HG03175 (cell line): ENCODE measurements at regions not wholly inside any gene's neighbourhood (a gene's known extent, or its start where the extent isn't known, plus 50 kb on each side); places are given as distances from the start of the nearest gene placed in this dataset.
"Not testable (repeated sequence)": the region's sequence is repeated elsewhere in the genome, so short reads cannot be mapped to it uniquely, and the experiment has no call there.

Experiments
- ATAC-seq: cut with Tn5 transposase; IDR thresholded peaks from one replicate; pipeline ENCODE4 v1.9.1; 2021; ENCODE audit warnings: mild to moderate bottlenecking, moderate library complexity; ENCODE audit not compliant: unreplicated experiment

DNA sequence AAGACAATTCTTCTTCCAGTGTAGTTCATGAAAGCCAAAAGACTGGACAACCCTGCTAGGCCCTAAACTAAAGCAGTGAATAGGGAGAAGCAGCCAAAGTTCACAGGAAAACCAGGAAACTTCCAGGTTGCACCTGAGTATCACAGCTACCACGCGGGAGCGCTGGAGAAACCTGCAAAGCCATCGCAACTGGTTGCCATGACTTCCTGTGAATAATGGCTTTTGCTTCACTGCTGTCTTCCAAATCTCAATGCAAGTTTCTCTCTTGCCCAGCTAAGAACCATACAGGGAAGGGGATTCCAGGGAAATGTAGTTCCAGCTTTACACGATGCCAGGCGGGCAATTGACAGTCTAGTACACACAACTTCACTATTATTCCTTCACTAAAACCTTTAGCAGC, 114.1 kb downstream of the GXYLT1 start:
- no peak for ATAC-seq

DNA sequence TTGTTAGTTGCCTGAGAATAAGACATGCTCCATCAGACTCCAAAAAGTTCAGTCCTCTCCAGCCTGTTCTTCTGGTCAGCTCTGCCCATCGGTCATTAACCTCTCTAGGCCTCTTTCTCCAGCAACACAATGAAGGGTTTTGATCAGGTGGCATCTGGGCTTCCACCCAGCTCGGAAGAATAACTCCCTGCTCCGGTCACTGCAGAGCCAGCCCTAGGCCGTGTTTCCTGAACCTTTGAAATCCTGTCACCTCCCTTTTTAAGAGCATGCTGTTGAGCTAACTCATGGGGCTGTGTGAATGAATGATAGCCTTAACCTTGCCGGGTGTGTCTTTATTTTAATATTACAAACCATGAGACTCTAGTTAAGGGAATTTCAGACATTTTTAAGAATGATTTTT, 117.1 kb downstream of the GXYLT1 start:
- ATAC-seq: no peak

DNA sequence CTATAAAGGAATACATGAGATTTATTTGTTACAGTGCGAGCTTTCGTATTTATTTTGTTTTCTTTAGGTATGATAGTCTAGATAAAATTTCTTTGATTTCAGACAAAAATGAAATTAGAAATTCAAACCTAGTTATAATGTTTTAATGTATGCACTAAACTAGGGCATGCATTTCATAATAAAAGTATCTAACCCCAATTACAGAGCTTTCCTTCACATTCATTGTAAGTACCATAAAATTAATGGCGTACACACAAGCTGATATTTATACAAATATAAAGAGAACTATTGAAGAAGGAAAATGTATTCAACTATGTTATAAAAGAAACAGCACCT, 120.2 kb downstream of the GXYLT1 start:
- ATAC-seq: no peak

DNA sequence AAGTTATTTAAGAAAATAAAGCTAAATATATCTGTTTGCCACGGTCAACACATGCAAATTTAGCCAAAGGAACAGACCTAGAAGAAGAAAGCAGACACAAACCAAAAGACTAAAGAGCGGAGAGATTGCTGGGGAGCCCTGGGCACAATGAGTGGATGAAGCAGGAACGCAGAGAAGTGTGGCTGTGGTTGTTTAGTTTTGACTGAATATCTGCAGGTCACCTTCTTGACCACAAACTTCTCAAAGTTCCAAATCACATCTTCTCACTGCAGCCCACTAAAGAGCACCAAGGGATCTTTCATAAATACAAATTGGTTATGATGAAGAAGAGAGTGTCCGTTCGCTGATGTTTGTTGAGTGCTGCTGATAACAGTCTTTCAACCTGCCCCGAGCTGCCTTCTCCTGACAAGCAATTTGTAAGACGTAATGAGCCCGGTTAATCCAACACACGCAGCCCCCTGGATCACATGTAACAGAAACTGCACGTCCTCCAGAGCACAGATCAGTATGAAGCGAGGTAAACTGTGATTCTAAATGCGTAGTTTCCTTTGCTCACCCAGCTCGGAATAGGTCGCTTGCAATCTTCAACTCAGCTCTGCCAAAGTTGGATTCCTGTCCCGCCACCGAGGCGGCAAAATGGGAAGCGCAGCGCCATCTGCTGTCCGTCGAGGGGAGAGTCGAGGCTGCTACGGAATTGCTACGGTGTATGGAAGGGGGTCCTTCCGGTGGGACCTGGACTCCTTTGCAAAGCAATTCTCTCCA, 120.8 kb downstream of the GXYLT1 start:
- ATAC-seq: peak; percentile 83

DNA sequence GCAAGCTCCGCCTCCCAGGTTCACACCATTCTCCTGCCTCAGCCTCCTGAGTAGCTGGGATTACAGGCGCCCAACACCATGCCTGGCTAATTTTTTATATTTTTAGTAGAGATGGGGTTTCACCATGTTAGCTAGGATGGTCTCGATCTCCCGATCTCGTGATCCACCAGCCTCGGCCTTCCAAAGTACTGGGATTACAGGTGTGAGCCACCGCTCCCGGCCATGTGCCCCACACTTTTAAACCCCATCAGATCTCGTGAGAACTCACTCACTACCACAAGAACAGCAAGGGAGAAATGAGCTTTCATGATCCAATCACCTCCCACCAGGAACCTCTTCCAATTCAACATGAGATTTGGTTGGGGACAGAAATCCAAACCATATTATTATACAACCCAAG, 122.7 kb downstream of the GXYLT1 start:
- not testable (repeated sequence) for ATAC-seq

DNA sequence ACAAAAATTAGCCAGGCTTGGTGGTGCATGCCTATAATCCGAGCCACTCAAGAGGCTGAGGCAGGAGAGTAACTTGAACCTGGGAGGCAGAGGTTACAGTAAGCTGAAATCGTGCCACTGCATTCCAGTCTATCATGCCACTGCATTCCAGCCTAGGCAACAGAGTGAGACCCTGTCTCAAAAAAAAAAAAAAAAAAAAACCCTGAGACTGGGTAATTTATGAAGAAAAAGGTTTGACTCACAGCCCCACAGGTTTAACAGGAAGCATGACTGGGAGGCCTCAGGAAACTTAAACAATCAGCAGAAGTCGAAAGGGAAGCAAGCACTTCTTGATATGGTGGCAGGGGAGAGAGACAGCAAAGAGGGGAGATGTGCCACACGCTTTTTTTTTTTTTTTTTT, 123.2 kb downstream of the GXYLT1 start:
- ATAC-seq: no peak

DNA sequence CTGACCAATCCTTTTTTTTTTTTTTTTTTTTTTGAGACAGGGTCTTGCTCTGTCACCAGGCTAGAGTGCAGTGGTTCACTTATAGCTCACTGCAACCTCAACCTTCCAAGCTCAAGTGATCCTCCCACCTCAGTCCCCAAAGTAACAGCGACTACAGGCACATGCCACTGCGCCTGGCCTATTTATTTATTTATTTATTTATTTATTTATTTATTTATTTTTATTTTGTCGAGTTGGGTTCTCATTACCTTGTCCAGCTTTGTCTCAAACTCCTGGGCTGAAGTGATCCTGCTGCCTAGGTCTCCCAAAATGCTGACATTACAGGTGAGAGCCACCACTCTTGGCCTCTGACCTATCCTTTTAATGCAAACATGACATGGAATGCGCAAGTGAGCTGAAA, 124.4 kb downstream of the GXYLT1 start:
- ATAC-seq: no peak

DNA sequence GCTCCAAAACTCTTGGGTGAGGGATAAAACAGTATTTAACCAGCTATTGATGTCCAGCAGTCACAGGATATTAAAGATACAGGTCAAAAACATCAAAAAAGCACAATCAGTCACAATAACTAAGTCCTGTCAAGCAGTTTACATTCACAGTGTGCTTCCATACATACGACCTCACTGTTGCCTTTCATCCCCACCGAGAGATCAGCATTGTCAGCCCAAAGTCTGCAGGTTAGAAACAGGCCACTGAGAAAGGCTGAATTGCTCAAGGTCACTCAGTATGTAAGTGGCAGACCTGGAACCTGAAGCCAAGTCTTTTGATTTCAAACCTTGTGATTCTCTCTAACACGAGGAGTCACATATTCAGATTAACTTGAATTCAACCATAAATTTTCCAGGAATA, 124.9 kb downstream of the GXYLT1 start:
- ATAC-seq: no peak

DNA sequence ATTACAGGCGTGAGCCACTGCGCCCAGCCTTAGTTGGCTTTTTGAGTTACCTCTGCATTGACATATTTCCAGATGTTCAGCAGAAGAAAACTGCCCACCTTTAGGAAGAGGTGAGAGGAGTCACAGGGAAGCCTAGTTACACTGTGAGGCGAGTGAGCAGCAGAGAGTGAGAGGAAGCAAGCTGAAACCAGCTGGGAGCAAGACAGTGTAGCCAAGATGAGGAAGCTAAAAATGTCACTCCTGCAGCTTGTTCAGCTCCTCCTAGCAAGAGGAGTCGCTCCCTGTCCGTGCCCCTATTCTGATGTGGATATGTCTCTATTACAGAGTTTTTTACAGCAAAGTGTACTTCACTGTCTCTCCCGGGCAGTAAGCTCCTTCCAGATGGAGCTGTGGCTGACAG, 127.6 kb downstream of the GXYLT1 start:
- ATAC-seq: no peak

DNA sequence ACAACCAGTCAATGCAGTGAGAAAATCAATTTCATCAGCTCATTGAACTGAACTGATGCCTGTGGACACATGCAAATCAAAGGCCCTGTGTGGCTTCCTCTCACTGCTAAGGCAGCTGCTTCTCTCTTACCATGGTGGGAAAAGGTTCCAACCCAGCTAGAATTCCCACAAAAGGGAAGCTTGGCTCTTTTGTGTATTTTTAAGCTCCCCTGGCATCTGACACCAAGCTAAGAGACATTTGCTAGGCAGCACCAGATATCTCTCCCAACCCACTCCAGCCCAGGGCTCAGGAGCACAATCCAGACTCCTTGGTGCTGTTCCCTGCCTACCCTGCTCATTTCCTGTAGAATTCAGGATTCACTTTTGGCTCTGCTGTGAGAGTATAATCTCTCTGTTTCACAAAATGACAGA, 129.6 kb downstream of the GXYLT1 start:
- ATAC-seq: no peak

DNA sequence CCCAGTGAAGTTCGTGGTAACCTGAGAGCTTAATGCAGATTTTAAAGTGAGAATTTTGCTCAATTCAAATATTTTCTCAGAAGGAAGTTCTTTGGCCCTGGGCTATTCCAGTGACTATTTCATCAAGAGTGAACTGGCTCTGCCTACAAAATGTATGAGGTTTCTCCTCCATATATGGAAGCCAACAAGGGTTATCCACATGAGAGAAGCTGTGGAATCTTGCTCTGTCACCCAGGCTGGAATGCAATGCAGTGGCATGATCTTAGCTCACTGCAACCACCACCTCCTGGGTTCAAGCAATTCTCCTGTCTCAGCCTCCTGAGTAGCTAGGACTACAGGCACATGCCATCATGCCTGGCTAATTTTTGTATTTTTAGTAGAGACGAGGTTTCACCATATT, 132.2 kb downstream of the GXYLT1 start:
- ATAC-seq: not testable (repeated sequence)

DNA sequence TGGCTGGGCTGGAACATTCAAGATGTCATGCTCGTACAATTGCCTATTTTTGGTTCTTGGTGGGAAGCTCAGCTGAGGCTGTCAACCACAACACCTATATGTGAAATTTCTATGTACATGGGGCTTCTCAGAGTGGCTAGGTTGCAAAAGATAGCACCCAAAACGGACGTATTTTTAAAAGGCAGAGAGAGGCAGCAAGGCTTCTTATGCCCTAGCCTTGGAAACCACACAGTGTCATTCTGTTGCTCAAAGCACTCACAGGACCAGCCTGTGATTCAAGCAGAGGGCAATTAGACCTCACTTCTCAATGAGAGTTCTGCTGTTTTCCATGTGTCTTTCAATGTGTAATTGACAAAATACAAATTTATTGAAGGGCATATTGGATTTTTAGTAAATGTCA, 134.0 kb downstream of the GXYLT1 start:
- no peak for ATAC-seq

DNA sequence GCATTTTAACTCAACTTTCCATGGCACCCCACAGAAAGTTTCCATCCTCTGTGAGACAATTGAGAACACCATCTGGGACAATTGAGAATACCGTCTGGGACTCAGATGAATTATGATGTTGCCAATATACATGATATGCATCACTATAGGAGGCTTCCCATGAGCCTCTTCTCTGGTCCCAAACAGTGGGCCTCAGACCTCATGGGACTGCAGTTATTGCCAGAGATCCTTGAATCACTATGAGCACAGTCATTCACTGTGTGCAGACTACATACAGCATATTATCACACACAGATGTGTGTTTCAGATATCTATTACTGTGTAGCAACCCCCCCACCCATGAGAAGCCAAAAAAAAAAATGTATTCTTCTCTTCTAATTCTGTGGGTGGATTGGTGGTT, 134.4 kb downstream of the GXYLT1 start:
- no peak for ATAC-seq

DNA sequence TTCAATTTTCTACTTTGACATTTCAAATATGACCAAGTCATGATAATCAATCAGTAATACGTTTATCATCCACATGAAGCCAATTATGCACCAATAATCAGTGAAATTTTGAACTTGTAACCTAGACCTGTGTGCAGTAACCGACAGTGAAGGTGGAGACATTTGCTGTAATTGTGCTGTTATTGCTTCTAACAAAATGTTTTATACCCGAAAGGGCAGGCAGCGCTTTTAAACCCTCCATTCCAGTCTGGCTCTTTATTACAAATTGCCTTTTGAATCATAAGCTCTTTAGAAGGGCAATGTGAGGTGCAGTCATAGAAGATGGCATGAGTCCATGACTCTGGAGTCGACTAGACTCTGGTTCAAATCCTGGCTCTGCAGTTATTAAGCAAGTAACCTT, 135.7 kb downstream of the GXYLT1 start:
- ATAC-seq: no peak

DNA sequence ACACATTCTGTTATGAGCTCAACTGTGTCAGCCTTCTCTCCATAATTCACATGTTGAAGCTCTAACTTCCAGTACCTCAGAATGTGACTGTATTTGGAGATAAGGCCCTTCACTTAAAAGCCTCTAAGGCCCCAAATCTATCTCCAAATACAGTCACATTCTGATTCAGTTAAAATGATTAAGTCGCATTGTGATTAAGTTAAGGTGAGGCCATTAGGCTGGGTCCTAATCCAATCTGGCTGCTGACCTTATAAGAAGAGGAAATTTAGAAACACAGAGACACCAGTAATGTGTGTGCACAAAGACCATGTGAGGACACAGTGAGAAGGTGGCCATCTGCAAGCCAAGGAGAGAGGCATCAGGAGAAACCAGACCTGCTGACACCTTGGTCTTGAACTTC, 141.6 kb downstream of the GXYLT1 start:
- ATAC-seq: no peak

DNA sequence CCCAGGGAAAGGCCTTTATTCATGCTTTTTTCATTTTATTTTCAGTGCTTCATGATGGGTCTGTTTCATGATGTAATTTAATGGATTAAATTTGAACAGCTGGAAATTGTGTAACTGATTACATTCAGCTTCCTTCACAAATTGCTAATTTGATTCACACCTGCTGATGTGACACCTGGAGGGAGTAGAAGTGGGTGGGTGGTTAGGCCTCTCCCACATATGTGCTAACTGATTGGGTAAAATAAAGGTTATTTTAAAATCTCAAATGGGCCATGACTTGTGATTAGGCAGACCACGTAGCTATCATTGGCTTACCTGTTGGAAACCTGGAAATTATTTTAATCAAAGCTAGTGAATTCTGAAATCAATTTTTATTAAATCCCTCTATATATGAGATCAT, 142.1 kb downstream of the GXYLT1 start:
- ATAC-seq: no peak

DNA sequence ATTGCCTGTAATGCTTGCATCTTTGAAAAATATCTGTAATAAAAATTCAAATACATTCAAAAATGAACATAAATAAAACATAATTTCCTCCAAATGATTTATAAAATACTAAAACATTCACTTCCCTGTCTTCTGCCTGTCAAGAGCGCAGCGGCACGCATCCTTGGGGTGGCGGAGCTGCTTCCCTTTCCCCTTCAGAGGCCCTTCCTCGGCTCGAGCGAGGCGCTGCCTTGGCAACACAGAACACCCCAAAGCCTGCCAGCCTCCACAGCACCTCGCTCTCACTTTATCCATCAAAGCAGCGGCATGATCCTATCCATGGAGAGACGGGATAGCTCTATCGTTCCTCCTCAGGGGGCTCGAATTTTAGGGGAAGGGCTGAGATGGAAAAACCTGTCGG, 146.2 kb downstream of the GXYLT1 start:
- no peak for ATAC-seq

DNA sequence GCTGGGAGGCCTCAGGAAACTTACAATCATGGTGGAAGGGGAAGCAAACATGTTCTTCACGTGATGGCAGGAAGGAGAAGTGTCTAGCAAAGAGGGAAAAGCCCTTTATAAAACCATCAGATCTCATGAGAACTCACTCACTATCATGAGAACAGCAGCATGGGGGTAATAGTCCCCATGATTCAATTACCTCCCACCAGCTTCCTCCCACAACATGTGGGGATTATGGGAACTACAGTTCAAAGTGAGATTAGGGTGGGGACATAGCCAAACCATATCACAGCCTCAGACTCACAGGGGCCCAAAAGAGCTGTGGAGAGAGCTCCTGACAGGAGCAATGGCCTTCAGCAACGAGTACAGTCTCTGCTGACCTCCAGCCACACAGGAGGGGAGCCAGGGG, 151.4 kb downstream of the GXYLT1 start:
- no peak for ATAC-seq

DNA sequence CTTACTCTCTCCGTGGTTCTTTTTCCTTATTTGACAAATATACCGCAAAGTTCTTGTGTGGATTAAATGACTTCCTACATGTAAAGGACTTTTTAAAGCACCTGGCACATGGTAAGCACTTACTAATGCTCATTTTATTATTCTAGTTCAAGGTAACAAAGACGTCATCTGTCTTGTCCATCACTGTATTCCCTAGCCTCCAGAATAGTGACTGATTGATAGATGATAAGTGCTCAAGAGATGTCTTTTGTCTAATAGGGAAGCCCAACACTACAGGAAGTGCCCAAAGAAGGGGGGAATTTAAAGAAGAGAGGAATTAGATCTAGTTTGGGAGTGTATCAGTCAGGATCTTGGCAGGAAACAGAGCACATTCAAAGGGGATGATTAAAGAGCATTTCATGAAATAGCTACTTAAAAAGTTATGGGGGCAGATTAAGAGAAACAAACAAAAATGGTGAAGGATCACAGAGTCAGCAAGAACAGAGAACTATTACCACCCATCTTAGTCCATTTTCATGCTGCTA, 151.9 kb downstream of the GXYLT1 start:
- ATAC-seq: no peak

DNA sequence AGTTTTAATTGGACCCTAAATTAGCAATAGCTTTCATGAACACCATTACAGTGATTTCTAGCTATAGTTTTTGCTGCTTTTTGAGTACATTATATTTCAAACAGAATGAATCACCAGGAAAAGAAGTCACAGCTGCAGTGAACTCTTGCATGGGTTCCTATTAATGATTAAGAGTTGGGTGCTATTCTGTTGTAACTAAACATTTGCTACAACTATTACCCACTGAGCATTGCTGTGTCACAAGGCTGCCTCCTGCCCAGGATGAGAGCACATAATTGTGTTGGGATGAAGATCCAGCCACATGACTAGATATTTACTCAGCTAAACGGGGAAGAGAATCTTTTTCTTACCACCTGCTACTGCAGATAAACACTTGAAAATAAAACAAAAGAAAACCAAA, 152.7 kb downstream of the GXYLT1 start:
- peak; percentile 48 for ATAC-seq

DNA sequence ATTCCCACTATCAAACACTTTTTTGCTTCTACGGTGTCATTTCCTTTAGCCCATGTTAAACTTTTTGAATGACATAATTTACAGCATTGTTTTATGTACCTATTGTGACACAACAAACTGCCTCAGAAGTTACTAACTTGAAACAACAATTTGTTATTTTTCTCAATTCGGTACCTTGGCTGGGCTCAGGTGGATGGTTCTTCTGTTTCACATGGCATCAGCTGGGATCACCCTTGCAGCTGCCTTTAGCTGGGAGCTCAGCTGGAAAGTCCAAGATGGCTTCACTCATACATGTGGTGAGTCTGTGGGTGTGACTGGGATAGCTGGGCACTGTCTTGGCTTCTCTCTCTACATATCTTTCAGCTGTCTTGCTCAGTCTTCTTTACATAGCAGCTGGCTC, 156.0 kb downstream of the GXYLT1 start:
- no peak for ATAC-seq

DNA sequence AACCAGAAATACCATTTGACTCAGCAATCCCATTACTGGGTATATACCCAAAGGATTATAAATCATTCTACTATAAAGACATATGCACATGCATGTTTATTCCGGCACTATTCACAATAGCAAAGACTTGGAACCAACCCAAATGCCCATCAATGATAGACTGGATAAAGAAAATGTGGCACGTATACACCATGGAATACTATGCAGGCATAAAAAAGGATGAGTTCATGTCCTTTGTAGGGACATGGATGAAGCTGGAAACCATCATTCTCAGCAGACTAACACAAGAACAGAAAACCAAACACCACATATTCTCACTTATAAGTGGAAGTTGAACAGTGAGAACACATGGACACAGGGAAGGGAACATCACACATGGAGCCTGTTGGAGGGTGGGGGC, 158.2 kb downstream of the GXYLT1 start:
- ATAC-seq: not testable (repeated sequence)

DNA sequence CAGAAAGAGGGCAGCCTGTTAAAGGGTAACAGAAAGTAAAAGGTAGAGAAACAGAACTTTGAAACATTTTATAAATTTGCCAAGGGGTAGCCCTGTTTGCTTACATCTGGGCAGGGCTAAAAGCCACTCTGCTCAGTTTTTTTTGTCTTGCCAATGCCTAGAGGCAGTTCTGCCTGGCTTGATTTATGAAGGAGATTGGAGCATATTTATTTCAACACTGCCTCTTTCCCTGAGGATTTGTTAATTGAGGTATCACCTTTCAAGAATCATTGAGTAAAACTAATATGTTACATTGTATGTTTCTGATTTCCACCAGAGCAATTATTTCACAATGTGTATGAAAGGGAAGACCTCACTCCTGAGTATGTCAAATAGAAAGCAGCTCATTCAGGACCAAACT, 160.8 kb downstream of the GXYLT1 start:
- no peak for ATAC-seq
